Muscle of leg (tissue), 3 donors: ENCODE measurements at regions not wholly inside any gene's neighbourhood (a gene's known extent, or its start where the extent isn't known, plus 50 kb on each side); places are given as distances from the start of the nearest gene placed in this dataset.

Source experiments
- DNase-seq: peaks from one replicate; pipeline ENCODE4 v3.0.0; 2013
- H3K27ac ChIP-seq: one replicate; pipeline ENCODE4 v1.5.1; 2013; ENCODE audit warnings: mild to moderate bottlenecking, low read length, control low read depth
- H3K27me3 ChIP-seq: one replicate; pipeline ENCODE4 v1.6.1; 2013; ENCODE audit warnings: low read length; ENCODE audit not compliant: control insufficient read depth, insufficient read depth
- H3K36me3 ChIP-seq: one replicate; pipeline ENCODE4 v1.6.1; 2013; ENCODE audit warnings: low read length; ENCODE audit not compliant: control insufficient read depth, insufficient read depth
- H3K4me1 ChIP-seq: one replicate; pipeline ENCODE4 v1.6.1; 2013; ENCODE audit warnings: low read length; ENCODE audit not compliant: control insufficient read depth, insufficient read depth
- H3K4me3 ChIP-seq: one replicate; pipeline ENCODE4 v1.5.1; 2013; ENCODE audit warnings: low read length, control low read depth
- H3K9me3 ChIP-seq: replicated peaks from 2 replicates; pipeline ENCODE4 v1.6.1; 2013; ENCODE audit warnings: low read depth, low read length; ENCODE audit not compliant: control insufficient read depth
- WGBS: methylation state at CpG from one replicate; pipeline ENCODE4 v1.1.5; 2013; ENCODE audit warnings: missing lambda C conversion rate; ENCODE audit not compliant: insufficient coverage; 5-methylcytosine and 5-hydroxymethylcytosine counted together

GRCh38 chr18:76592096-76592495 lies 97.1 kb upstream of the ZNF516 start:
- WGBS = 78% methylated on average over 5 of the region's 6 CpGs
- no peaks in the 10 kb centered on the region for H3K9me3 ChIP-seq
- H3K36me3 ChIP-seq = no peaks in the 10 kb centered on the region
- H3K27ac ChIP-seq = no peak overlapping the region
- no peak overlapping the region for H3K4me3 ChIP-seq
- peaks cover 5% of the 10 kb centered on the region for H3K4me1 ChIP-seq
- DNase-seq = no peak
- H3K27me3 ChIP-seq = no peaks in the 10 kb centered on the region

- no peak overlapping the region for H3K4me3 ChIP-seq
- no peaks in the 10 kb centered on the region for H3K36me3 ChIP-seq
- no peak overlapping the region for H3K27ac ChIP-seq
- no peak for DNase-seq
- peaks cover 5% of the 10 kb centered on the region for H3K4me1 ChIP-seq
- no peaks in the 10 kb centered on the region for H3K9me3 ChIP-seq
- 69% methylated on average over 10 of the region's 14 CpGs for WGBS
- H3K27me3 ChIP-seq = no peaks in the 10 kb centered on the region
These were observed 94.8 kb upstream of the ZNF516 start for GRCh38 chr18:76589866-76590265.

GRCh38 chr18:76589316-76589715 lies 94.3 kb upstream of the ZNF516 start:
- Histone ChIP-seq H3K27ac (no peak overlapping the region), H3K36me3 (no peaks in the 10 kb centered on the region), H3K4me1 (peaks cover 5% of the 10 kb centered on the region), H3K9me3 (no peaks in the 10 kb centered on the region), H3K27me3 (no peaks in the 10 kb centered on the region), H3K4me3 (no peak overlapping the region)
- DNase-seq = no peak
- WGBS = no CpG with 5 or more reads among the region's 1 CpG

- Histone ChIP-seq H3K27ac (peak overlapping the region; percentile 20), H3K4me3 (peak overlapping the region; percentile 32), H3K36me3 (no peaks in the 10 kb centered on the region), H3K27me3 (no peaks in the 10 kb centered on the region), H3K9me3 (no peaks in the 10 kb centered on the region), H3K4me1 (peaks cover 5% of the 10 kb centered on the region)
- peak; percentile 48 for DNase-seq
- WGBS = 6% methylated on average over 13 of the region's 21 CpGs
These were observed 93.7 kb upstream of the ZNF516 start for GRCh38 chr18:76588601-76589226.

GRCh38 chr18:76587879-76588271 lies 92.8 kb upstream of the ZNF516 start:
- Histone ChIP-seq H3K36me3 (no peaks in the 10 kb centered on the region), H3K4me1 (peaks cover 5% of the 10 kb centered on the region), H3K27me3 (no peaks in the 10 kb centered on the region), H3K9me3 (no peaks in the 10 kb centered on the region), H3K27ac (no peak overlapping the region), H3K4me3 (no peak overlapping the region)
- DNase-seq = no peak
- WGBS = no CpG with 5 or more reads among the region's 2 CpGs

GRCh38 chr18:76587147-76587878 lies 92.3 kb upstream of the ZNF516 start:
- no peak for DNase-seq
- Histone ChIP-seq H3K4me3 (no peak overlapping the region), H3K9me3 (no peaks in the 10 kb centered on the region), H3K4me1 (peaks cover 5% of the 10 kb centered on the region), H3K27ac (no peak overlapping the region), H3K27me3 (no peaks in the 10 kb centered on the region), H3K36me3 (no peaks in the 10 kb centered on the region)
- WGBS = 95% methylated on average over 28 of the region's 30 CpGs

GRCh38 chr18:76584414-76585310 lies 89.6 kb upstream of the ZNF516 start:
- Histone ChIP-seq H3K4me3 (no peak overlapping the region), H3K36me3 (no peaks in the 10 kb centered on the region), H3K9me3 (no peaks in the 10 kb centered on the region), H3K27ac (no peak overlapping the region), H3K27me3 (peaks cover 7% of the 10 kb centered on the region), H3K4me1 (peaks cover 2% of the 10 kb centered on the region)
- no peak for DNase-seq
- WGBS = 64% methylated on average over 11 of the region's 18 CpGs

GRCh38 chr18:76581261-76581660 lies 86.2 kb upstream of the ZNF516 start:
- DNase-seq = no peak
- WGBS = 85% methylated on average over 3 of the region's 3 CpGs
- H3K27me3 ChIP-seq = peaks cover 20% of the 10 kb centered on the region

GRCh38 chr18:76580288-76580962 lies 85.4 kb upstream of the ZNF516 start:
- WGBS = 92% methylated on average over 13 of the region's 17 CpGs
- H3K27me3 ChIP-seq = peaks cover 20% of the 10 kb centered on the region
- peaks cover 11% of the 10 kb centered on the region for H3K4me1 ChIP-seq
- no peak overlapping the region for H3K4me3 ChIP-seq
- peaks cover 2% of the 10 kb centered on the region for H3K9me3 ChIP-seq
- H3K36me3 ChIP-seq = no peaks in the 10 kb centered on the region
- H3K27ac ChIP-seq = no peak overlapping the region
- no peak for DNase-seq

More at GRCh38 chr18:76581261-76581660, 86.2 kb upstream of the ZNF516 start:
- H3K4me3 ChIP-seq = no peak overlapping the region
- no peaks in the 10 kb centered on the region for H3K36me3 ChIP-seq
- no peaks in the 10 kb centered on the region for H3K9me3 ChIP-seq
- no peak overlapping the region for H3K27ac ChIP-seq
- H3K4me1 ChIP-seq = peaks cover 11% of the 10 kb centered on the region
